GM12891 (cell line): ENCODE measurements at regions not wholly inside any gene's neighbourhood (a gene's known extent, or its start where the extent isn't known, plus 50 kb on each side); places are given as distances from the start of the nearest gene placed in this dataset.

Experiments used
- DNase-seq: peaks from one replicate; pipeline ENCODE4 v3.0.0; 2011; ENCODE audit warnings: low spot score; ENCODE audit not compliant: insufficient read length
- FAIRE-seq: peaks from 2 replicates; lab custom pipeline; 2011; peaks lifted over from hg19 to GRCh38; lab: Jason Lieb, UNC
- PAX5 ChIP-seq: IDR thresholded peaks from 2 replicates; pipeline ENCODE4 v1.6.1; 2011; ENCODE audit warnings: low read length, moderate library complexity, mild to moderate bottlenecking; ENCODE audit not compliant: insufficient read depth, severe bottlenecking
- POLR2A ChIP-seq: IDR thresholded peaks from 2 replicates; pipeline ENCODE4 v1.6.1; 2011; ENCODE audit warnings: low read depth, low read length, control low read depth
- POLR2AphosphoS5 ChIP-seq: IDR thresholded peaks from 2 replicates; pipeline ENCODE4 v1.6.1; 2011; ENCODE audit warnings: low read depth, low read length, control low read depth
- POU2F2 ChIP-seq: IDR thresholded peaks from 2 replicates; pipeline ENCODE4 v1.6.1; 2011; ENCODE audit warnings: low read depth, mild to moderate bottlenecking, control low read depth, low read length, moderate library complexity
- SPI1 ChIP-seq: IDR thresholded peaks from 2 replicates; pipeline ENCODE4 v1.6.1; 2011; ENCODE audit warnings: low read depth, low read length, control low read depth
- TAF1 ChIP-seq: IDR thresholded peaks from 2 replicates; pipeline ENCODE4 v1.6.1; 2011; ENCODE audit warnings: low read depth, low read length, control low read depth

DNA sequence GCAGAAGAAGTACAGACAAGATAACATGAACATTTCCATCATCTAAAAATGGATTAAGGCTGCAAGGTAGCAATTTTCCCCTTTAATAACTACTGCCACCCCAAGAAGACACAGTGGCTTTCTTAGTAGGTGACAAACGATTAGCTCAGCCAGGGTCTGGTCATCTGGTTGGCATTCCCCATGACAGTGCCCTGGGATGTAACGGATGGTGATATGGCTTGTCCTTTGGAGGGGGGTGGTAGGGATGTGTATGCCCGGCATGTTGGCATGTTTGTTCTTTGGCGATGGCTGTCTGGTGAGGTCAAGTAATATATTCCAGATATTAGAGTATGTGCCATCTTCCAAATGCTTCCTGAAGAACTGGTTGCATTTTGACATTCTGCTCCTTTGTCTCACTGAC is 135.6 kb upstream of the ZNF536 start:
- TF ChIP-seq SPI1 = no peak
- TF ChIP-seq PAX5 = no peak
- no peak for TF ChIP-seq TAF1
- TF ChIP-seq POLR2AphosphoS5 = no peak
- no peak for TF ChIP-seq POU2F2
- TF ChIP-seq POLR2A = no peak
- FAIRE-seq (no peak), DNase-seq (no peak)

DNA sequence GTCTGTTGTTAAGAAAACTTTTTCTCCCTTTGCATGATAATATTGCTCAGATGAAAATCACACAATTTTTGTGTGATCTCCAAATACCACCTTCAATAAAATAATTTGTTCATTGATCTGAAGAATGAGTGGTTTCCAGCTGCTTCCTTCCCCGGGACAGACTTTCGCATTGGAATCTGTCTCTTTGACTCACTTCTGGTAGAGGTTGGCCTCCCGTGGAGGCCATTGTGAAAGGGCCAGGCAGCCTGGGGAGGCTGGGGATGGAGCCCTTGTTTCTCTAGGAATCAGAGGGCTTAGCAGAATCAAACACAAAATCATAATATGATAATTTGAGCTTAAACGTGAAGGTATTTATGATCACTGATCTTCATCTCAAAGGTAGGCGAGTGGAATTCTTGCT is 135.0 kb upstream of the ZNF536 start:
- FAIRE-seq (no peak), DNase-seq (no peak)
- TF ChIP-seq SPI1 = no peak
- TF ChIP-seq TAF1 = no peak
- no peak for TF ChIP-seq POLR2AphosphoS5
- TF ChIP-seq PAX5 = no peak
- no peak for TF ChIP-seq POLR2A
- TF ChIP-seq POU2F2 = no peak

DNA sequence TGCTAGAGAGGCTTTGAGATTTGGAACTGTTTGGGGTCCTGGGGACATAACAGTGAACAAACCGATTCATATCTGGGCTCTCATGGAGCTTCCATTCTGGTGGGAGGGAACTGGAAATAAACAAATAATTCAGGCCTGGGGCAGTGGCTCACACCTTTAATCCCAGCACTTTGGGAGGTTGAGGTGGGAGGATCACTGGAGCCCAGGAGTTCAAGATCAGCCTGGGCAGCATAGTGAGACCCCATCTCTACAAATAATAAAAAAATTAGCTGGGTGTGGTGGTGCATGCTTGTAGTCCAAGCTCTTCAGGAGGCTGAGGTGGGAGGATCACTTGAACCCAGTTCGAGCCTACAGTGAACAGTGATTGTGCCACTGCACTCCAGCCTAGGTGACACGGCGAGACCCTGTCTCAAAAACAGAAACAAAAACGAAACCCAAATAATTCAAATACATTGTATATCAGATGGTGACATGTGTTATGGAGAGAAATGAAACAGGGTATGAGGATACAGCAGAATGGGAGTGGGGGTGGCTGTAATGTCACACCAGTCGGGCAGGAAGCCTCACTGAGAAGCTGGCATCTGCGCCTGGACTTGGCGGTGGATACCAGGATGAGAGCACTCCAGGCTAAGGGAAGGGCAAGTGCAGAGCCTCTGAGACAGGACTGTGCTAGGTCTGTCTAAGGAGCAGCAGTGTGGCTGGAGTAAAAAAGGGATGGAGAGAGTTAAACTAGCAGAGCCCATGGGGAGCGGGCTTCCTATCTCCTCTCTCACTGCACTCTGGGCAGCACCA is 131.1 kb upstream of the ZNF536 start:
- DNase-seq (no peak), FAIRE-seq (no peak)
- TF ChIP-seq PAX5 (no peak), POU2F2 (no peak), POLR2A (no peak), POLR2AphosphoS5 (no peak), SPI1 (no peak), TAF1 (no peak)

DNA sequence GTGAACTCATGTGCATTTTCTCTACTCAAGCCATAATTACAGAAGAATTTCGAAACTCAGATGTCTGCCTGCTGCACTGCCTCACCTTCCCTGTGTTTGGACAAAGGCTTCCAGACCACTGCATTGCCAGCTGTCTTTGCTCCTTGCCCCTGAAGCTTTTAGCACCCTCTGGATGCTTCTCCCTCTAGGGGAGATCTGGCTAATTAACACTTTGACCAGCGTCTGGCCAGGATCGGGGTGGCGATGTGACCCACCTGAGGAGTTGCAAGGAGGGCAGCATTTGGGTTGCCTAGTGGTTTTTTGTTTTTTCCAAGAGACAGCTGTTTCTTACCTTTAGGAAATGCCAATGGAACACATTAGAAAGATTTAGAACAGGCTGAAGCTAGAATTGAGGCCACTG is 127.7 kb upstream of the ZNF536 start:
- no peak for FAIRE-seq
- no peak for TF ChIP-seq SPI1
- TF ChIP-seq TAF1 = no peak
- TF ChIP-seq POLR2AphosphoS5 = no peak
- no peak for TF ChIP-seq POU2F2
- TF ChIP-seq POLR2A = no peak
- no peak for TF ChIP-seq PAX5
- no peak for DNase-seq

DNA sequence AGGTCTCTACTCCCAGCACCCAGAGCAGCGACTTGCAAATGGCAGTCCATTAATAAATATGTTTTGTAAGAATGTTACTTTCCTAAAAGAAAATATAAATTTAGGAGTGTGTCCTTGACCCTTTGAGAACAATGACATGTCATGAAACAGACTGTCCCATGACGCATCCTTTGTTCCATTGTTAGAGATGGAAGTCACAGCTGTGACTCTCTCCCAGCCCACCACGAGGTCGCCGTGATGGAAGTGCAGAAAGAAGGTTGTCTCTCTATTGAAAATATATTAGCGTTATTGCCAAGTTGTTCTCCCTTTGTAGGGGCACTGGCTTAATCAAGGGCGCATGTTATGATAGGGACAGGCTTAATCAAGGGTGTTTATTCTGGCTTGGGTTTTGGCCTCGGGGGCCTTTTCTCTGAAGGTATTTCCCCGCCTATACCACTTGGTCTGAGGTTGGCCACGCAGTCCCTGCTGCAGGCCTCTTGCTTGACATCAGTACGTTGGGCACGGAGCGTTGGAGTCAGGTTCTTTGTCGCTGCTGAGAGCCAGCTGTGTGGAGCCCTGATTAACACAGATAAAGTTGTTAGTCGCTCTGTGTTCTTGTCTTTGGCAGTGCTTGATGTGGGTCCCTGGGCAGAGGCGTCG is 126.7 kb upstream of the ZNF536 start:
- TF ChIP-seq POLR2A = no peak
- TF ChIP-seq POLR2AphosphoS5 = no peak
- TF ChIP-seq PAX5 = no peak
- FAIRE-seq = no peak
- DNase-seq = no peak

DNA sequence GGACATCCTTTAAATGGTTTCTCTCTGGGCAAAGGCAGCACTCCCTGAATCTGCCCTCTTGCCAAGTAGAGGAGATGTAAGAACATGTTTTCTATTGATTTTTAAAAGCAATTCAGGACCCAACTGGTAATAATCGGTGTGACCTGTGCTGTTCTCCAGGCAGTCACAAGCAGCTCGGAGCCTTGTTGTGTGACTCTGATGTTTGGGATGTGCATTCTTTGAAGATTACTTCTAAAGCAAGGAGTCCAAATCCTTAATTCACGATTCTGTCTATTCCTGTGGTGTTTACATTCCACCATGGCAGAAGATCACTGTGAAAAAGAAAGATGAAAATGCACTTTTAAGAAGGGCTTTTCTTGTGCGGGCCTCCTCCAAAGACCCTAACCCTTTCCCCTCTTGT is 122.3 kb upstream of the ZNF536 start:
- TF ChIP-seq TAF1 = no peak
- no peak for TF ChIP-seq PAX5
- TF ChIP-seq POU2F2 = no peak
- no peak for TF ChIP-seq POLR2A
- TF ChIP-seq SPI1 = no peak
- no peak for TF ChIP-seq POLR2AphosphoS5
- FAIRE-seq = no peak
- DNase-seq = no peak

DNA sequence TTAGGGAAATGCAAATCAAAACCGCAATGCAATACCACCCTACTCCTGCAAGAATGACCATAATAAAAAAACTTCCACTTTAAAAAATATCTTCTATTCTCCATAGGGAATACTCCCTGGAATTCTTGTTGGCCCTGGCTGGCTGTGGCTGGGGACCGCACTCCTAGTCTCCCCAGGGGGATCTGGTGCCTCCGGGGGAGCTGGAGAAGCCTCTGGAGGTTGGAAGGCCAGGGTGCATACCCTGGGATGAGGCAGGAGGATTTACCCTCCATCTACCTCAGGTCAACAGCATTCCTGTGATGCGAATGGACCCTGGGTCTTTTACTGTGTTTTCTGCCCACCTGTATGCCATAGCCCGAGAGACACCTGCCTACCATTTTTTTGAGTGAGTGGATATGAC is 120.0 kb upstream of the ZNF536 start:
- no peak for TF ChIP-seq POU2F2
- no peak for TF ChIP-seq TAF1
- TF ChIP-seq PAX5 = no peak
- TF ChIP-seq POLR2AphosphoS5 = no peak
- TF ChIP-seq POLR2A = no peak
- TF ChIP-seq SPI1 = no peak
- DNase-seq = no peak
- FAIRE-seq = no peak

DNA sequence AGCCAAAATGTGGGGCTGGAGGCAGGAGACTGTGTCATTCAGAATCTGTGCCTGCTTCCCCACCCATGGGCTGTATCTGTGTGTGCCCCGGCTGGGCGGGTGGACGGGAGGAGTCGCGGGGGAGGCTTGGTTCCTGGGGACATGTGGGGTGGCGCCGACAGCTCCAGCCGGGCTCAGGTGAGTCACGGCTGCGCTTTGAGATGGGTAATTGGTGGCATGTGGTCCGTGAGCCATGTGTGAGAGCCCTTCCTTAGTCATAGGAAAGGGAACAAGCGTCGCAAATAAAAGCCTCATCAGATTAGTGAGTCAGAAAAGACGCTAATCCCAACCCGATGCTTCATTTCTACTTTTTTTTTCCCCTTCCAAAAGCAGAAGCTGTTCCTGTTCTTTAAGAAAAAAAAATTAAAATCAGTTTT is 118.6 kb upstream of the ZNF536 start:
- FAIRE-seq (no peak), DNase-seq (no peak)
- TF ChIP-seq TAF1 (no peak), POLR2A (no peak), POU2F2 (no peak), SPI1 (no peak), PAX5 (no peak), POLR2AphosphoS5 (no peak)

DNA sequence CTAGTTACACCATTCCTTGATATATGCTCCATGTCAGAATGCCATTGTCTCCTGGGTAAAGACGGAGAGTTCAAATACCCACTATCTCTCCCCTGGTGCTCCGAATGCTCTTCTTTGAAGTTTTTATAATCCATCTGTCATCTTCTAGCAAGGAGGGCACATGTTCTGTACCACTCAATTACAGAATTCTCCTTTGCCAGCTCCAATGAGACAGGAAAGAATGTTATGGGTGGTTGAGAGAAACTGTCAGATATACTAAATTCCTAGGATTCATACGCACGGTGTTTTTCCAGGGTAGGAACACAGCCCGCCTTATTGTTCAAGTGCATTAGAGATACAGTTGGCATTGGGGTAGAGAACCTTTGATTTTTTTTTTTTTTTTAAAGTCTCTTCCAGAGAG is 118.0 kb upstream of the ZNF536 start:
- no peak for DNase-seq
- FAIRE-seq = no peak
- TF ChIP-seq POLR2AphosphoS5 (no peak), SPI1 (no peak), POLR2A (no peak), PAX5 (no peak), TAF1 (no peak)

DNA sequence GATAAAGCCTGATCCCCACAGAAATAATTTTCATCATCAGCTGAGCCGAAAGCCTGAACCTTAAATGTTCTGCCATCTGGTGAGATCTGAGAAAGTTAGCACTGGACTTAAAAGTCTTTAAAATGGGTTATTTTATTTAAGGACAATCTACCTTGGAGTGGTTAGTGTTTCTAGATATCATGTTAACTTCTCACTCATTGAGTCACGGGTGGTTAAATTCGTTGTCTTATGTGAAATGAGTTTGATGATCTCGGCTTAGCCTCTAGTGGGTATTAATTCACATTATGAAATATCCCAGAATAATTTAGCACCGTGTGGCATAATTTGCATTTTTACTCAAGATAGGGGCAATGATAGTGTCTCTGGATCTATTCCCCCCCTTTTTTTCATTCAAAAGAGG is 117.4 kb upstream of the ZNF536 start:
- no peak for FAIRE-seq
- TF ChIP-seq PAX5 = no peak
- TF ChIP-seq POLR2AphosphoS5 = no peak
- TF ChIP-seq POU2F2 = no peak
- TF ChIP-seq POLR2A = no peak
- no peak for TF ChIP-seq TAF1
- TF ChIP-seq SPI1 = no peak

More for the DNA sequence above, 117.4 kb upstream of the ZNF536 start:
- DNase-seq = no peak
